KMS-11 (cell line): ENCODE measurements at regions not wholly inside any gene's neighbourhood (a gene's known extent, or its start where the extent isn't known, plus 50 kb on each side); places are given as distances from the start of the nearest gene placed in this dataset.

Source experiments
- H2AFZ ChIP-seq: fragments of 200-600 bp; sonication (generic); 2 replicates; pipeline ENCODE4 v1.6.1; 2016; ENCODE audit warnings: antibody characterized with exemption, mixed run types, low read depth
- H3K27ac ChIP-seq: fragments of 200-600 bp; sonication (generic); 2 replicates; pipeline ENCODE4 v1.6.1; 2016; ENCODE audit warnings: mild to moderate bottlenecking, mixed run types
- H3K27me3 ChIP-seq: fragments of 200-600 bp; sonication (generic); 2 replicates; pipeline ENCODE4 v1.6.1; 2017; ENCODE audit warnings: mild to moderate bottlenecking, low read depth, mixed run types, moderate library complexity; ENCODE audit not compliant: insufficient read depth
- H3K36me3 ChIP-seq: fragments of 200-600 bp; sonication (generic); 2 replicates; pipeline ENCODE4 v1.6.1; 2017; ENCODE audit warnings: mild to moderate bottlenecking, mixed run types; ENCODE audit not compliant: insufficient read depth
- H3K4me1 ChIP-seq: fragments of 200-600 bp; sonication (generic); 2 replicates; pipeline ENCODE4 v1.6.1; 2016; ENCODE audit warnings: mild to moderate bottlenecking, low read depth, mixed run types; ENCODE audit not compliant: poor library complexity, severe bottlenecking
- H3K4me2 ChIP-seq: fragments of 200-600 bp; sonication (generic); 2 replicates; pipeline ENCODE4 v1.7.0; 2016; ENCODE audit warnings: mild to moderate bottlenecking, mixed run types
- H3K4me3 ChIP-seq: fragments of 200-600 bp; sonication (generic); IDR thresholded peaks from 2 replicates; pipeline ENCODE4 v1.6.1; 2017; ENCODE audit warnings: low read depth, low read length, mixed read lengths; ENCODE audit not compliant: insufficient read depth
- H3K79me2 ChIP-seq: fragments of 200-600 bp; sonication (generic); 2 replicates; pipeline ENCODE4 v1.6.1; 2016; ENCODE audit warnings: low read depth, mixed run types; ENCODE audit not compliant: insufficient read depth
- H3K9ac ChIP-seq: fragments of 200-600 bp; sonication (generic); 2 replicates; pipeline ENCODE4 v1.6.1; 2016; ENCODE audit warnings: mild to moderate bottlenecking, mixed run types
- H4K20me1 ChIP-seq: fragments of 200-600 bp; sonication (generic); 2 replicates; pipeline ENCODE4 v1.6.1; 2016; ENCODE audit warnings: mild to moderate bottlenecking, mixed run types; ENCODE audit not compliant: insufficient read depth
- CTCF ChIP-seq: fragments of 200-600 bp; sonication (generic); conservative IDR thresholded peaks from 2 replicates; pipeline ENCODE4 v1.6.1; 2017; ENCODE audit warnings: low read depth, mild to moderate bottlenecking, antibody characterized with exemption, low read length, moderate library complexity, mixed read lengths

GRCh38 chr10:81570878-81571794, 303.9 kb upstream of the NRG3 start:
- H3K4me1 ChIP-seq, result no peaks in the 10 kb centered on the region

DNA sequence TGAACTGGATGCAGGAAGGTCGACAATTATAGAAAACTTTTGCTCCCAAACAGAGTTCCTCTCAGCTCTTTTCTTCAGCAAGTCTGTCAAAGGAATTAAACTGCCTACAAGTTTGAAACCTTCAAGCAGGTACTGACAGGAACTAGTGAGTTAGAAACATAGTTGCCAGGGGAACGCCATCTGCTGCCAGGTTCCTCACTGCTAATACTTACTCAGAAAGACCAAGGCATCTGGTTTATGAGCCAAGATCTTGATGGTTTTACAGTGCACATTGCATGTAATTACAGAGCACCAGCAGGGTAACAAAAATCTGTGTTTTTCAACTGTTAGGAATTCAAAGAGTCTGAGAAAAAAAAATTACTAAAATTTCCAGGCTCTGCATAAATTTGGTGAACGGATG, 300.0 kb upstream of the NRG3 start:
- Histone ChIP-seq H3K27me3 (no peaks in the 10 kb centered on the region), H3K4me1 (no peaks in the 10 kb centered on the region), H3K4me3 (no peak overlapping the region), H3K27ac (no peak overlapping the region), H3K9ac (no peak overlapping the region), H3K36me3 (no peaks in the 10 kb centered on the region), H4K20me1 (no peaks in the 10 kb centered on the region), H3K79me2 (no peaks in the 10 kb centered on the region), H2AFZ (no peak overlapping the region), H3K4me2 (no peak overlapping the region)
- no peak for TF ChIP-seq CTCF

More at GRCh38 chr10:81570878-81571794, 303.9 kb upstream of the NRG3 start:
- Histone ChIP-seq H3K79me2 (no peaks in the 10 kb centered on the region), H3K36me3 (no peaks in the 10 kb centered on the region), H3K4me3 (no peak overlapping the region), H3K27ac (no peak overlapping the region), H3K27me3 (no peaks in the 10 kb centered on the region), H3K4me2 (no peak overlapping the region), H2AFZ (no peak overlapping the region), H4K20me1 (no peaks in the 10 kb centered on the region), H3K9ac (no peak overlapping the region)
- TF ChIP-seq CTCF, result no peak

DNA sequence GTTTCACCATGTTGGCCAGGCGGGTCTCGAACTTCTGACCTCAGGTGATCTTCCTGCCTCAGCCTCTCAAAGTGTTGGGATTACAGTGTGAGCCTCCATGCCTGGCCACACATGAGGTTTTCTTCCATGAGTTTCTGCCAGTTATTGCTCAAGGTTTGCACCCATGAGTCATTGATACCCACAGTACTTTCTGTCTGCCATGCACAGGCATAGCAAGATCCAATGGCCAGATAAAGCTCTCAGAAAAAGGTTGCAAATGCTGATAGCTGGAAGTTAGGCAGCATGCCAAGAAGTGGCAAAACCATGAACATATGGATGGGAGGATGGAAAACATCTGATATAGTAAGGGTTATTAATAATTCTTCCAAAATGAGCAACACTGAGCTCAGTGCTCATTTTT, 298.7 kb upstream of the NRG3 start:
- no peak overlapping the region for H3K9ac ChIP-seq
- no peaks in the 10 kb centered on the region for H3K36me3 ChIP-seq
- no peaks in the 10 kb centered on the region for H4K20me1 ChIP-seq
- no peak overlapping the region for H3K27ac ChIP-seq
- no peak overlapping the region for H2AFZ ChIP-seq
- no peaks in the 10 kb centered on the region for H3K4me1 ChIP-seq
- H3K27me3 ChIP-seq, result no peaks in the 10 kb centered on the region
- no peaks in the 10 kb centered on the region for H3K79me2 ChIP-seq
- TF ChIP-seq CTCF, result no peak
- no peak overlapping the region for H3K4me3 ChIP-seq
- no peak overlapping the region for H3K4me2 ChIP-seq

- Histone ChIP-seq H3K9ac (no peak overlapping the region), H3K4me1 (no peaks in the 10 kb centered on the region), H4K20me1 (no peaks in the 10 kb centered on the region), H3K27me3 (no peaks in the 10 kb centered on the region), H3K79me2 (no peaks in the 10 kb centered on the region), H3K4me3 (no peak overlapping the region), H3K36me3 (no peaks in the 10 kb centered on the region), H3K4me2 (no peak overlapping the region), H3K27ac (no peak overlapping the region), H2AFZ (no peak overlapping the region)
- TF ChIP-seq CTCF, result no peak
Observed at GRCh38 chr10:81594991-81595390, 280.0 kb upstream of the NRG3 start.
